NCI-H187 treated with DMSO at 0.1 percent for 48 hours (cell line): ENCODE measurements at regions not wholly inside any gene's neighbourhood (a gene's known extent, or its start where the extent isn't known, plus 50 kb on each side); places are given as distances from the start of the nearest gene placed in this dataset.
"Not testable (repeated sequence)": the region's sequence is repeated elsewhere in the genome, so short reads cannot be mapped to it uniquely, and the experiment has no call there.

Source experiments
- DNase-seq: peaks from one replicate; lab custom pipeline; 2025; lab: John Stamatoyannopoulos, UW

- no peak for DNase-seq
These were observed 90.5 kb upstream of the ANKRD10 start for GRCh38 chr13:111005364-111005763.

GRCh38 chr13:111004444-111004843 is 89.6 kb upstream of the ANKRD10 start:
- DNase-seq = no peak

GRCh38 chr13:111001636-111002035 is 86.8 kb upstream of the ANKRD10 start:
- DNase-seq = no peak

GRCh38 chr13:110993788-110994187 is 78.9 kb upstream of the ANKRD10 start:
- no peak for DNase-seq

- DNase-seq = no peak
These were observed 77.2 kb upstream of the ANKRD10 start for GRCh38 chr13:110991991-110992508.

GRCh38 chr13:110989331-110989730 is 74.5 kb upstream of the ANKRD10 start:
- no peak for DNase-seq

- DNase-seq = no peak
These were observed 70.7 kb upstream of the ANKRD10 start for GRCh38 chr13:110985541-110985940.

- DNase-seq = no peak
These were observed 69.9 kb upstream of the ANKRD10 start for GRCh38 chr13:110984798-110985197.

- no peak for DNase-seq
These were observed 69.5 kb upstream of the ANKRD10 start for GRCh38 chr13:110984381-110984780.

- DNase-seq = no peak
These were observed 68.4 kb upstream of the ANKRD10 start for GRCh38 chr13:110983241-110983640.

- DNase-seq = no peak
These were observed 66.5 kb upstream of the ANKRD10 start for GRCh38 chr13:110981379-110981778.

- no peak for DNase-seq
These were observed 66.1 kb upstream of the ANKRD10 start for GRCh38 chr13:110980921-110981320.

- DNase-seq = not testable (repeated sequence)
These were observed 64.3 kb upstream of the ANKRD10 start for GRCh38 chr13:110979149-110979548.

- DNase-seq = no peak
These were observed 63.5 kb upstream of the ANKRD10 start for GRCh38 chr13:110978390-110978789.

GRCh38 chr13:110976785-110977184 is 61.9 kb upstream of the ANKRD10 start:
- no peak for DNase-seq

- DNase-seq = no peak
These were observed 58.3 kb upstream of the ANKRD10 start for GRCh38 chr13:110973007-110973700.

- no peak for DNase-seq
These were observed 56.6 kb upstream of the ANKRD10 start for GRCh38 chr13:110971486-110971885.

- not testable (repeated sequence) for DNase-seq
These were observed 52.4 kb upstream of the ANKRD10 start for GRCh38 chr13:110967156-110967855.

GRCh38 chr13:110965755-110966134 is 50.9 kb upstream of the ANKRD10 start:
- DNase-seq = no peak

- DNase-seq = no peak
These were observed 50.3 kb upstream of the ANKRD10 start for GRCh38 chr13:110965038-110965754.
